Mesenchymal stem cell (in vitro differentiated cells and primary cell): ENCODE measurements at regions not wholly inside any gene's neighbourhood (a gene's known extent, or its start where the extent isn't known, plus 50 kb on each side); places are given as distances from the start of the nearest gene placed in this dataset.

ENCODE experiments used
- DNase-seq: peaks from one replicate; pipeline ENCODE4 v3.0.0-alpha.2; 2013
- H2AFZ ChIP-seq: one replicate; pipeline ENCODE4 v1.6.1; 2013; ENCODE audit warnings: low read depth, mild to moderate bottlenecking, control low read depth, inconsistent platforms, low read length, moderate library complexity
- H2AK5ac ChIP-seq: 2 replicates; pipeline ENCODE4 v1.6.1; 2013; ENCODE audit warnings: low read length, moderate library complexity, mild to moderate bottlenecking, inconsistent platforms; ENCODE audit not compliant: severe bottlenecking
- H2BK120ac ChIP-seq: one replicate; pipeline ENCODE4 v1.6.1; 2013; ENCODE audit warnings: low read depth, mild to moderate bottlenecking, inconsistent platforms, low read length, moderate library complexity
- H2BK12ac ChIP-seq, 2 experiments: one replicate each; pipeline ENCODE4 v1.6.1; 2013; ENCODE audit warnings: inconsistent platforms in 2 of 2, low read length in 2 of 2, mild to moderate bottlenecking in 2 of 2, moderate library complexity in 2 of 2, control low read depth in 1 of 2
- H2BK15ac ChIP-seq: one replicate; pipeline ENCODE4 v1.6.1; 2013; ENCODE audit warnings: mild to moderate bottlenecking, low read depth, inconsistent platforms; ENCODE audit not compliant: poor library complexity, severe bottlenecking
- H2BK5ac ChIP-seq: 2 replicates; pipeline ENCODE4 v1.6.1; 2013; ENCODE audit warnings: low read depth, mild to moderate bottlenecking, low read length, control low read depth, inconsistent platforms; ENCODE audit not compliant: poor library complexity, severe bottlenecking
- H3K14ac ChIP-seq, 2 experiments: one replicate each; pipeline ENCODE4 v1.6.1; 2013; ENCODE audit warnings: inconsistent platforms in 2 of 2, low read length in 2 of 2, control low read depth in 1 of 2, mild to moderate bottlenecking in 1 of 2, moderate library complexity in 1 of 2
- H3K18ac ChIP-seq, 2 experiments: one replicate each; pipeline ENCODE4 v1.6.1; 2013; ENCODE audit warnings: inconsistent platforms in 2 of 2, low read length in 2 of 2, control low read depth in 1 of 2, low read depth in 1 of 2, mild to moderate bottlenecking in 1 of 2
- H3K23ac ChIP-seq, 2 experiments: one replicate each; pipeline ENCODE4 v1.6.1; 2013; ENCODE audit warnings: inconsistent platforms in 2 of 2, low read length in 2 of 2, mild to moderate bottlenecking in 2 of 2, moderate library complexity in 2 of 2, control low read depth in 1 of 2
- H3K27ac ChIP-seq: 2 replicates; pipeline ENCODE4 v1.5.1; 2013; ENCODE audit warnings: mild to moderate bottlenecking, moderate library complexity, low read length, control low read depth, inconsistent platforms; ENCODE audit not compliant: poor library complexity, severe bottlenecking
- H3K27me3 ChIP-seq, 2 experiments: 2 replicates each; pipeline versions ENCODE4 v1.6.1 to v1.7.0; 2013; ENCODE audit warnings: low read length in 2 of 2, mild to moderate bottlenecking in 2 of 2, moderate library complexity in 2 of 2, control low read depth in 1 of 2, inconsistent platforms in 1 of 2; ENCODE audit not compliant: control insufficient read depth in 1 of 2, insufficient read depth in 1 of 2
- H3K36me3 ChIP-seq, 2 experiments: 2 replicates each; pipeline versions ENCODE4 v1.6.1 to v1.7.0; 2013; ENCODE audit warnings: low read length in 2 of 2, control low read depth in 1 of 2, inconsistent platforms in 1 of 2, low read depth in 1 of 2, mild to moderate bottlenecking in 1 of 2; ENCODE audit not compliant: insufficient read depth in 2 of 2, control insufficient read depth in 1 of 2
- H3K4ac ChIP-seq, 2 experiments: one replicate each; pipeline ENCODE4 v1.6.1; 2013; ENCODE audit warnings: inconsistent platforms in 2 of 2, low read length in 2 of 2, mild to moderate bottlenecking in 2 of 2, moderate library complexity in 2 of 2, control low read depth in 1 of 2, low read depth in 1 of 2
- H3K4me1 ChIP-seq: 2 replicates; pipeline ENCODE4 v1.6.1; 2013; ENCODE audit warnings: low read depth, low read length, control low read depth; ENCODE audit not compliant: control insufficient read depth, insufficient read depth
- H3K4me2 ChIP-seq: 2 replicates; pipeline ENCODE4 v1.6.1; 2013; ENCODE audit warnings: low read length, mild to moderate bottlenecking, inconsistent platforms; ENCODE audit not compliant: poor library complexity, severe bottlenecking
- H3K4me3 ChIP-seq, 2 experiments: 2 replicates each; pipeline versions ENCODE4 v1.5.1 to v1.7.0; 2013; ENCODE audit warnings: low read length in 2 of 2, mild to moderate bottlenecking in 2 of 2, control low read depth in 1 of 2, low read depth in 1 of 2; ENCODE audit not compliant: insufficient read depth in 1 of 2
- H3K79me1 ChIP-seq: replicated peaks from 2 replicates; pipeline ENCODE4 v1.6.1; 2013; ENCODE audit warnings: mild to moderate bottlenecking, control low read depth, low read length, inconsistent platforms; ENCODE audit not compliant: poor library complexity, severe bottlenecking
- H3K9ac ChIP-seq: 2 replicates; pipeline ENCODE4 v1.7.0; 2013; ENCODE audit warnings: mild to moderate bottlenecking, low read length, moderate library complexity
- H3K9me3 ChIP-seq: 2 replicates; pipeline ENCODE4 v1.7.0; 2013; ENCODE audit warnings: mild to moderate bottlenecking, low read length; ENCODE audit not compliant: control insufficient read depth
- H4K8ac ChIP-seq: one replicate; pipeline ENCODE4 v1.6.1; 2013; ENCODE audit warnings: inconsistent platforms, mild to moderate bottlenecking, low read length, moderate library complexity
- H4K91ac ChIP-seq: one replicate; pipeline ENCODE4 v1.6.1; 2013; ENCODE audit warnings: mild to moderate bottlenecking, low read length, inconsistent platforms
- WGBS: methylation state at CpG from one replicate; pipeline ENCODE4 v1.1.7; 2013; ENCODE audit warnings: mixed read lengths; 5-methylcytosine and 5-hydroxymethylcytosine counted together

- Histone ChIP-seq H3K9ac (no peak overlapping the region), H2BK5ac (no peak overlapping the region), H3K27me3 (peaks cover 0 to 16% of the 10 kb centered on the region in 2 experiments), H3K9me3 (no peaks in the 10 kb centered on the region), H3K79me1 (no peaks in the 10 kb centered on the region), H3K23ac (no peak overlapping the region), H3K4ac (no peak overlapping the region), H4K91ac (no peak overlapping the region), H2AK5ac (no peak overlapping the region), H3K18ac (no peak overlapping the region), H3K27ac (no peak overlapping the region), H3K36me3 (no peaks in the 10 kb centered on the region), H2AFZ (no peak overlapping the region), H2BK15ac (no peak overlapping the region), H3K14ac (no peak overlapping the region), H4K8ac (no peak overlapping the region), H3K4me1 (peaks cover 4% of the 10 kb centered on the region), H2BK120ac (no peak overlapping the region), H2BK12ac (no peak overlapping the region), H3K4me3 (no peak overlapping the region), H3K4me2 (no peak overlapping the region)
- DNase-seq = no peak
- WGBS = 80% methylated on average over 14 of the region's 14 CpGs
These were observed 435.4 kb downstream of the PTPRU start for GRCh38 chr1:29671446-29672356.

DNA sequence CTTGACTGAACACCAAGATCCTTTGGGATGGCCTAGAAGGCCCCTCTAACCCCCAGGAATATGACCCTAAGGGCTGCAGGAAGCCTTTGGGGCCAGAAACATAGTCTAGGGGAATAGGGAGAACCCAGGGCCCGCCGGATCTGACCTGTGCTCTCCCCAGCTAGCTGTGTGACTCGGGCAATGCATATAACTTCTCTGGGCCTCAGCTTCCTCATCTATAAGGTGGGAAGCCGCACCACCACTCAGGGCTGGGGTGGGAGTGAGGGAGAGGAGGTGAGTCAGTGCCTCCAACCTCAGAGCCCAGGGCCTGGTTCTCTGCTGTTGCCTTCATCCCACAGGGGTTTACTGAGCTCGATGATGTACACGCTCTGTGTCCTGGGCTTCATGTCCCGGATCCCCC, 434.4 kb downstream of the PTPRU start:
- Histone ChIP-seq H3K18ac (no peak overlapping the region), H3K27ac (no peak overlapping the region), H3K36me3 (no peaks in the 10 kb centered on the region), H3K4ac (no peak overlapping the region), H3K9me3 (no peaks in the 10 kb centered on the region), H3K4me1 (peaks cover 4% of the 10 kb centered on the region), H3K27me3 (peaks cover 0 to 19% of the 10 kb centered on the region in 2 experiments), H2BK5ac (no peak overlapping the region), H4K8ac (no peak overlapping the region), H2AFZ (no peak overlapping the region), H2BK12ac (no peak overlapping the region), H3K14ac (no peak overlapping the region), H4K91ac (no peak overlapping the region), H2AK5ac (no peak overlapping the region), H3K79me1 (no peaks in the 10 kb centered on the region), H2BK120ac (no peak overlapping the region), H3K4me3 (no peak overlapping the region), H3K23ac (no peak overlapping the region), H2BK15ac (no peak overlapping the region), H3K4me2 (no peak overlapping the region), H3K9ac (no peak overlapping the region)
- WGBS = 89% methylated on average over 7 of the region's 7 CpGs
- no peak for DNase-seq

DNA sequence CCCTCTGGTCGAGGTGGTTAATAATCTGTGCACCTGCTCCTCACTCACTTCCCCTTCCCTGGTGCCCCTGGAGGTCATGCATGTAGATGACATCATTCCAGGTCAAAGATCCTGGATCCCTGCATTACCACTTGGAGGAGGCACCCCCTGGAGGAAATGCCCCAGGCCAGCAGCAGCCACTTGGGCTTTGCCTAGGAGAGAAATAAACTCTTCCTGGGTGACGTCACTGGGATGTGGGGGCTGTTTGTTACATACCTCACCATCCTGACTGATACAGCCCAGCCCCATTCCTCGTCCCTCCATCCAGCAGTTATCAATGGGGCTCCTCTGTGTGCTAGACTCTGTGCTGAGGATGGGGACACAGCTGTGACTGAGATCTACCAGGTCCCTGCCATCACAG, 433.6 kb downstream of the PTPRU start:
- Histone ChIP-seq H3K79me1 (no peaks in the 10 kb centered on the region), H3K27ac (no peak overlapping the region), H2AFZ (no peak overlapping the region), H2BK120ac (no peak overlapping the region), H3K9me3 (no peaks in the 10 kb centered on the region), H3K14ac (no peak overlapping the region), H2BK5ac (no peak overlapping the region), H3K36me3 (no peaks in the 10 kb centered on the region), H3K4ac (no peak overlapping the region), H3K18ac (no peak overlapping the region), H2BK15ac (no peak overlapping the region), H3K4me3 (no peak overlapping the region), H2AK5ac (no peak overlapping the region), H3K27me3 (peaks cover 0 to 24% of the 10 kb centered on the region in 2 experiments), H3K4me2 (no peak overlapping the region), H3K4me1 (peaks cover 4% of the 10 kb centered on the region), H4K8ac (no peak overlapping the region), H3K9ac (no peak overlapping the region), H2BK12ac (no peak overlapping the region), H4K91ac (no peak overlapping the region), H3K23ac (no peak overlapping the region)
- no peak for DNase-seq
- WGBS = 61% methylated on average over 2 of the region's 3 CpGs

DNA sequence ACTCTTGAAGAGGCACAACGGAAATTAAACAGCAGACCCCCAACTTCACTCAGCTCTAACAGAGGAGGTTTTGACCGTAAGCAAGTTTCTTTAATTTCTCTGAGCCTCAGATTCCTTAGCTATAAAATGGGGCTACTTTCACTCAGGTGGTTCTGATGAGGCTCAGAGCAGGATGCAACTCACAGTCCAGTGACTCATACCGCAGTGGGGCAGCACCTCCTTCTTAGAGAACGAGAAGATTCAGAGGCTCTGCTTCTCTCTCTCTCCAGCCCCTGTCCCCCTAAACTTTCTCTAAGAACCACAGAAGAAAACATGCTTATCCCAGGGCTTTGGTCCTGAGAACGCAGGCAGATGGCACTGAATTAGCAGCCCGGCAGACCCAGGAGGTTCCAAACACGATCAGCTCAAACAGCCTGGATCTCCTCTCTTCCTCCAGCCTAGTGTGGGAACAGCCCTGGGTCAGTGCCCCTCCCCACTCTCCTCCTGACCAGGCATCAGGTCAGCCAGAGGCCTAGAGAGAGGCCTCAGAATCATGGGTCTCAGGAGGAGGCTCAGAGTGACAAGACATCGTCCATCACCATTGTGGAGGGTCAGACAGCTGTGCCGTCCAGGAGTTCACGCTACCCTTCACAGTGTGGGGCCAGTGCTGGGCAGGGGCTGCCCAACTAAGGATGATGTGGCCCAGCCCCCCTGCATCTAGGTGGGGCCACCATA, 433.0 kb downstream of the PTPRU start:
- Histone ChIP-seq H4K8ac (no peak overlapping the region), H3K18ac (no peak overlapping the region), H2AFZ (no peak overlapping the region), H3K9me3 (no peaks in the 10 kb centered on the region), H2AK5ac (no peak overlapping the region), H2BK15ac (no peak overlapping the region), H3K4me1 (peaks cover 4% of the 10 kb centered on the region), H3K4ac (no peak overlapping the region), H3K79me1 (no peaks in the 10 kb centered on the region), H2BK120ac (no peak overlapping the region), H3K36me3 (no peaks in the 10 kb centered on the region), H3K27ac (no peak overlapping the region), H3K9ac (no peak overlapping the region), H4K91ac (no peak overlapping the region), H3K14ac (no peak overlapping the region), H2BK12ac (no peak overlapping the region), H2BK5ac (no peak overlapping the region), H3K4me3 (no peak overlapping the region), H3K23ac (no peak overlapping the region), H3K27me3 (peaks cover 0 to 26% of the 10 kb centered on the region in 2 experiments), H3K4me2 (no peak overlapping the region)
- 72% methylated on average over 10 of the region's 10 CpGs for WGBS
- DNase-seq = no peak
